ENCODE measurements at regions not wholly inside any gene's neighbourhood (a gene's known extent, or its start where the extent isn't known, plus 50 kb on each side); places are given as distances from the start of the nearest gene placed in this dataset.

DNA sequence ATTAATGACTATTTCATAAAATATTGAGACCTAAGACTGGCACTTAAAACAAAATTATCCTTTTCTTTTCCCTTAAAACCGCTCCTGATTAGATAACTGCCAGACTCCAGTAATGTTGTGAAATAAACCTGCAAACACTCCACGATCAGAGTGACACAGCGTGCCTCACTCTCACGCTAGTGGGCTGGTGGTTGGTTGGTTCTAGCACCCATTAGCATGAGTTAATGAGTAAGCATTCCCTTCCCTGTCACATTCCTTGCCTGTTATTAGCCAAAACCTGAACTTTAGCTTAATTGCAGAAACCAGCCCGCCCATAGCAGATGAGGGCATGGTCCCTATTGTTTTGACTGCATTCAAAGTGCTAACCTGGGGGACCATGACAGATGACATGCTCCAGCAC lies 193.4 kb downstream of the CD83 start:
- H3F3A ChIP-seq (ENCODE audit: insufficient read depth, low read length): no peaks in the 10 kb centered on the region
- H3K27me3 ChIP-seq (replicated peaks; ENCODE audit: insufficient read depth, low read length): no peaks in the 10 kb centered on the region
- H4K20me1 ChIP-seq (ENCODE audit: insufficient read depth, low read length): no peaks in the 10 kb centered on the region
- H3K9ac ChIP-seq (ENCODE audit: low read length): no peak overlapping the region
- H3K4me3 ChIP-seq (ENCODE audit: low read length): no peak overlapping the region
- no peak for DNase-seq
- H2AFZ ChIP-seq (ENCODE audit: low read length): no peak overlapping the region
- TF ChIP-seq, protein P1, sequence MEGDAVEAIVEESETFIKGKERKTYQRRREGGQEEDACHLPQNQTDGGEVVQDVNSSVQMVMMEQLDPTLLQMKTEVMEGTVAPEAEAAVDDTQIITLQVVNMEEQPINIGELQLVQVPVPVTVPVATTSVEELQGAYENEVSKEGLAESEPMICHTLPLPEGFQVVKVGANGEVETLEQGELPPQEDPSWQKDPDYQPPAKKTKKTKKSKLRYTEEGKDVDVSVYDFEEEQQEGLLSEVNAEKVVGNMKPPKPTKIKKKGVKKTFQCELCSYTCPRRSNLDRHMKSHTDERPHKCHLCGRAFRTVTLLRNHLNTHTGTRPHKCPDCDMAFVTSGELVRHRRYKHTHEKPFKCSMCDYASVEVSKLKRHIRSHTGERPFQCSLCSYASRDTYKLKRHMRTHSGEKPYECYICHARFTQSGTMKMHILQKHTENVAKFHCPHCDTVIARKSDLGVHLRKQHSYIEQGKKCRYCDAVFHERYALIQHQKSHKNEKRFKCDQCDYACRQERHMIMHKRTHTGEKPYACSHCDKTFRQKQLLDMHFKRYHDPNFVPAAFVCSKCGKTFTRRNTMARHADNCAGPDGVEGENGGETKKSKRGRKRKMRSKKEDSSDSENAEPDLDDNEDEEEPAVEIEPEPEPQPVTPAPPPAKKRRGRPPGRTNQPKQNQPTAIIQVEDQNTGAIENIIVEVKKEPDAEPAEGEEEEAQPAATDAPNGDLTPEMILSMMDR (IDR thresholded peaks at IDR 0.05; ENCODE audit: low read length): no peak
- TF ChIP-seq EZH2phosphoT487 (IDR thresholded peaks at IDR 0.05; ENCODE audit: low read length): no peak
- TF ChIP-seq EZH2 (optimal IDR thresholded peaks at IDR 0.05; ENCODE audit: low read depth, low read length): no peak
- no peaks in the 10 kb centered on the region for H3K4me1 ChIP-seq (ENCODE audit: low read length)
- H3K9me2 ChIP-seq (replicated peaks; ENCODE audit: insufficient read depth, low read length): no peaks in the 10 kb centered on the region
- H3K9me3 ChIP-seq (replicated peaks; ENCODE audit: insufficient read depth, low read length): no peaks in the 10 kb centered on the region
- no peak overlapping the region for H3K27ac ChIP-seq (ENCODE audit: low read length)
- H3K36me3 ChIP-seq (replicated peaks; ENCODE audit: insufficient read depth, low read length): no peaks in the 10 kb centered on the region
- no peak overlapping the region for H3K4me2 ChIP-seq (ENCODE audit: low read depth, low read length)
- no peaks in the 10 kb centered on the region for H3K79me2 ChIP-seq (ENCODE audit: low read length)

DNA sequence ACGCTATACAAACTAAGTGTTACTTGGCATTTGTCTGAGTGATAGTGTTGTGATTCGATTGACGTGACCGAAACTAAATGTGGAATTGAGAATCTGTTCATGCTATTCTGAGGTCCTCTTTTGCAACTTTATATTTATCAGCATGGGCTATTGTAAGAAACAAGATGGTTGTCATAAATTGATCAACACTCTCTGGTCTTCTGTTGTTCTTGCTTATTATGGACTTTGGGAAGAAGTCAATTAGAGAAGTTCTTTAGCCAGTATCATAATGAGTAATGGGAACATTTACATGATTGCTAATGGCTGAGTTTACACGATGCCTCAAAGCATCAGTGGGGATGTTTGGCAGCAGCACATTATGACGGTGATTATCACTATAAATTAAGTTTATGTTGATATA lies 195.0 kb downstream of the CD83 start:
- no peaks in the 10 kb centered on the region for H3K9me3 ChIP-seq (replicated peaks; ENCODE audit: insufficient read depth, low read length)
- no peak overlapping the region for H3K4me3 ChIP-seq (ENCODE audit: low read length)
- no peaks in the 10 kb centered on the region for H3K79me2 ChIP-seq (ENCODE audit: low read length)
- TF ChIP-seq EZH2phosphoT487 (IDR thresholded peaks at IDR 0.05; ENCODE audit: low read length) (no peak), EZH2 (optimal IDR thresholded peaks at IDR 0.05; ENCODE audit: low read depth, low read length) (no peak)
- TF ChIP-seq, protein P1 (IDR thresholded peaks at IDR 0.05; ENCODE audit: low read length): no peak
- H3K27ac ChIP-seq (ENCODE audit: low read length): no peak overlapping the region
- no peaks in the 10 kb centered on the region for H4K20me1 ChIP-seq (ENCODE audit: insufficient read depth, low read length)
- H3K4me2 ChIP-seq (ENCODE audit: low read depth, low read length): no peak overlapping the region
- H3K4me1 ChIP-seq (ENCODE audit: low read length): no peaks in the 10 kb centered on the region
- H3K9ac ChIP-seq (ENCODE audit: low read length): no peak overlapping the region
- no peaks in the 10 kb centered on the region for H3K36me3 ChIP-seq (replicated peaks; ENCODE audit: insufficient read depth, low read length)
- no peak overlapping the region for H2AFZ ChIP-seq (ENCODE audit: low read length)
- H3K9me2 ChIP-seq (replicated peaks; ENCODE audit: insufficient read depth, low read length): no peaks in the 10 kb centered on the region
- no peaks in the 10 kb centered on the region for H3F3A ChIP-seq (ENCODE audit: insufficient read depth, low read length)
- DNase-seq: no peak
- no peaks in the 10 kb centered on the region for H3K27me3 ChIP-seq (replicated peaks; ENCODE audit: insufficient read depth, low read length)

DNA sequence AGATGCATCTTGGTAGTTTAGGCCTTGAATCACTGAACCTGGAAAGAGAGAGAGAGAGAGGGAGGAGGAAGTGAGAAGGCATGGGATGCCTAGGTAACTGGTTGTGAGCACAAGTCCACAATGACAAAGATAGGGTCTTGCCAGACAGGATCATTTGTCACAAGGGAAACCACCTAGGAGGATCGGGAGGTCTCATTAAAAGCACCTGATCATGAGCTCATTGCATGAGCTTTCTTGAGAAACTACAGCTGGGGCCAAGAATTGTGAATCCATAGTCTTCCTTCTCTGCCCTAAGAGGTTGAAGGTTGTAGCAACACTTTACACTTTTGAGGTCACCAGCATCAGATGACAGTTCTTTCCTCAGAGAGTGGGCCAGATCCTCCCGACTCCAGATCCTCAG lies 195.7 kb downstream of the CD83 start:
- no peak overlapping the region for H3K4me3 ChIP-seq (ENCODE audit: low read length)
- no peaks in the 10 kb centered on the region for H3K9me3 ChIP-seq (replicated peaks; ENCODE audit: insufficient read depth, low read length)
- H3K27ac ChIP-seq (ENCODE audit: low read length): no peak overlapping the region
- H3K9me2 ChIP-seq (replicated peaks; ENCODE audit: insufficient read depth, low read length): no peaks in the 10 kb centered on the region
- no peak overlapping the region for H3K9ac ChIP-seq (ENCODE audit: low read length)
- H3K4me2 ChIP-seq (ENCODE audit: low read depth, low read length): no peak overlapping the region
- H4K20me1 ChIP-seq (ENCODE audit: insufficient read depth, low read length): no peaks in the 10 kb centered on the region
- no peaks in the 10 kb centered on the region for H3K27me3 ChIP-seq (replicated peaks; ENCODE audit: insufficient read depth, low read length)
- TF ChIP-seq, protein P1 (IDR thresholded peaks at IDR 0.05; ENCODE audit: low read length): no peak
- TF ChIP-seq EZH2phosphoT487 (IDR thresholded peaks at IDR 0.05; ENCODE audit: low read length): no peak
- TF ChIP-seq EZH2 (optimal IDR thresholded peaks at IDR 0.05; ENCODE audit: low read depth, low read length): no peak
- no peak overlapping the region for H2AFZ ChIP-seq (ENCODE audit: low read length)
- DNase-seq: no peak
- H3K36me3 ChIP-seq (replicated peaks; ENCODE audit: insufficient read depth, low read length): no peaks in the 10 kb centered on the region
- no peaks in the 10 kb centered on the region for H3F3A ChIP-seq (ENCODE audit: insufficient read depth, low read length)
- H3K4me1 ChIP-seq (ENCODE audit: low read length): no peaks in the 10 kb centered on the region
- H3K79me2 ChIP-seq (ENCODE audit: low read length): no peaks in the 10 kb centered on the region

Measured in MM.1S (cell line).